Mesendoderm (in vitro differentiated cells): ENCODE measurements at regions not wholly inside any gene's neighbourhood (a gene's known extent, or its start where the extent isn't known, plus 50 kb on each side); places are given as distances from the start of the nearest gene placed in this dataset.
"Not testable (repeated sequence)": the region's sequence is repeated elsewhere in the genome, so short reads cannot be mapped to it uniquely, and the experiment has no call there.

Experiments
- DNase-seq: peaks from one replicate; pipeline ENCODE4 v3.0.0; 2013
- H2AK5ac ChIP-seq: 2 replicates; pipeline ENCODE4 v1.6.1; 2013; ENCODE audit warnings: low read length, inconsistent platforms
- H2BK120ac ChIP-seq: 2 replicates; pipeline ENCODE4 v1.6.1; 2013; ENCODE audit warnings: low read depth, mild to moderate bottlenecking, low read length, moderate library complexity, mixed read lengths
- H2BK15ac ChIP-seq: replicated peaks from 2 replicates; pipeline ENCODE4 v1.6.1; 2013; ENCODE audit warnings: low read depth, mild to moderate bottlenecking, moderate library complexity
- H2BK5ac ChIP-seq: 2 replicates; pipeline ENCODE4 v1.6.1; 2013; ENCODE audit warnings: low read length, inconsistent platforms
- H3K18ac ChIP-seq: 2 replicates; pipeline ENCODE4 v1.6.1; 2013; ENCODE audit warnings: mild to moderate bottlenecking, low read length, mixed read lengths
- H3K23ac ChIP-seq: one replicate; pipeline ENCODE4 v1.6.1; 2013; ENCODE audit warnings: low read length
- H3K27ac ChIP-seq: 2 replicates; pipeline ENCODE4 v1.5.1; 2013; ENCODE audit warnings: low read depth, mild to moderate bottlenecking, inconsistent platforms, low read length, moderate library complexity
- H3K27me3 ChIP-seq: 2 replicates; pipeline ENCODE4 v1.6.1; 2013; ENCODE audit warnings: low read length, control low read depth, mild to moderate bottlenecking, inconsistent platforms; ENCODE audit not compliant: insufficient read depth, poor library complexity
- H3K36me3 ChIP-seq: 2 replicates; pipeline ENCODE4 v1.6.1; 2013; ENCODE audit warnings: low read length, inconsistent platforms; ENCODE audit not compliant: control insufficient read depth, insufficient read depth
- H3K4ac ChIP-seq: one replicate; pipeline ENCODE4 v1.6.1; 2013; ENCODE audit warnings: low read depth, mild to moderate bottlenecking, low read length, moderate library complexity
- H3K4me1 ChIP-seq: 2 replicates; pipeline ENCODE4 v1.6.1; 2013; ENCODE audit warnings: low read depth, low read length, inconsistent platforms; ENCODE audit not compliant: control insufficient read depth
- H3K4me2 ChIP-seq: 2 replicates; pipeline ENCODE4 v1.6.1; 2013; ENCODE audit warnings: low read length
- H3K4me3 ChIP-seq: 2 replicates; pipeline ENCODE4 v1.5.1; 2013; ENCODE audit warnings: mild to moderate bottlenecking, low read length
- H3K56ac ChIP-seq: one replicate; pipeline ENCODE4 v1.6.1; 2013; ENCODE audit warnings: low read length
- H3K79me1 ChIP-seq: 2 replicates; pipeline ENCODE4 v1.6.1; 2013; ENCODE audit warnings: low read length, inconsistent platforms
- H3K79me2 ChIP-seq: 2 replicates; pipeline ENCODE4 v1.6.1; 2013; ENCODE audit warnings: mild to moderate bottlenecking, low read length; ENCODE audit not compliant: control insufficient read depth, insufficient read depth
- H3K9ac ChIP-seq: 2 replicates; pipeline ENCODE4 v1.6.1; 2013; ENCODE audit warnings: low read length, inconsistent platforms
- H4K5ac ChIP-seq: one replicate; pipeline ENCODE4 v1.6.1; 2013; ENCODE audit warnings: low read length
- H4K8ac ChIP-seq: one replicate; pipeline ENCODE4 v1.6.1; 2013; ENCODE audit warnings: low read depth, mild to moderate bottlenecking, control low read depth, low read length, moderate library complexity
- WGBS: extraction: QIAGEN DNeasy Blood & Tissue Kit; methylation state at CpG from one replicate; pipeline ENCODE4 v1.1.7; 2013; ENCODE audit warnings: low lambda C conversion rate, missing lambda C conversion rate; ENCODE audit not compliant: insufficient coverage; ENCODE audit errors: extremely low coverage; 5-methylcytosine and 5-hydroxymethylcytosine counted together

GRCh38 chr11:7143908-7144307, 55.1 kb downstream of the RBMXL2 start:
- Histone ChIP-seq H3K27ac (no peak overlapping the region), H3K9ac (no peak overlapping the region), H2BK5ac (no peak overlapping the region), H3K18ac (no peak overlapping the region), H3K79me2 (no peaks in the 10 kb centered on the region), H2BK120ac (no peak overlapping the region), H2AK5ac (no peak overlapping the region), H3K4ac (no peak overlapping the region), H3K36me3 (no peaks in the 10 kb centered on the region), H3K4me1 (no peaks in the 10 kb centered on the region), H4K5ac (no peak overlapping the region), H4K8ac (no peak overlapping the region), H3K4me2 (no peak overlapping the region), H2BK15ac (no peak overlapping the region), H3K79me1 (no peaks in the 10 kb centered on the region), H3K4me3 (no peak overlapping the region), H3K27me3 (no peaks in the 10 kb centered on the region), H3K23ac (no peak overlapping the region), H3K56ac (no peak overlapping the region)
- WGBS, result 100% methylated on average over 1 of the region's 1 CpG
- peak; percentile 36 for DNase-seq

- no CpG with 5 or more reads among the region's 4 CpGs for WGBS
Observed at GRCh38 chr11:7150104-7150503, 61.3 kb downstream of the RBMXL2 start.

GRCh38 chr11:7154881-7155361, 66.1 kb downstream of the RBMXL2 start:
- Histone ChIP-seq H2BK120ac (no peak overlapping the region), H3K56ac (no peak overlapping the region), H4K8ac (no peak overlapping the region), H2BK5ac (no peak overlapping the region), H3K79me1 (no peaks in the 10 kb centered on the region), H3K4me2 (no peak overlapping the region), H3K23ac (no peak overlapping the region), H3K79me2 (no peaks in the 10 kb centered on the region), H2AK5ac (no peak overlapping the region), H3K36me3 (no peaks in the 10 kb centered on the region), H3K18ac (no peak overlapping the region), H3K9ac (no peak overlapping the region), H3K4ac (no peak overlapping the region), H3K4me1 (no peaks in the 10 kb centered on the region), H3K27me3 (no peaks in the 10 kb centered on the region), H2BK15ac (no peak overlapping the region), H3K4me3 (no peak overlapping the region), H3K27ac (no peak overlapping the region), H4K5ac (no peak overlapping the region)
- WGBS, result no CpG with 5 or more reads among the region's 2 CpGs
- no peak for DNase-seq

More at GRCh38 chr11:7150104-7150503, 61.3 kb downstream of the RBMXL2 start:
- not testable (repeated sequence) for H4K5ac ChIP-seq, H3K18ac ChIP-seq, H3K4me3 ChIP-seq, H3K4me1 ChIP-seq, H2BK5ac ChIP-seq, H3K27me3 ChIP-seq, H2AK5ac ChIP-seq, DNase-seq, H2BK15ac ChIP-seq, H3K56ac ChIP-seq, H2BK120ac ChIP-seq, H3K23ac ChIP-seq, H3K79me1 ChIP-seq, H4K8ac ChIP-seq, H3K4ac ChIP-seq, H3K27ac ChIP-seq, H3K9ac ChIP-seq, H3K79me2 ChIP-seq, H3K4me2 ChIP-seq, H3K36me3 ChIP-seq

- no CpG with 5 or more reads among the region's 3 CpGs for WGBS
- Histone ChIP-seq H3K56ac (no peak overlapping the region), H2BK120ac (no peak overlapping the region), H3K4me1 (no peaks in the 10 kb centered on the region), H2AK5ac (no peak overlapping the region), H3K79me2 (no peaks in the 10 kb centered on the region), H4K8ac (no peak overlapping the region), H4K5ac (no peak overlapping the region), H3K4me3 (no peak overlapping the region), H3K23ac (no peak overlapping the region), H3K27me3 (no peaks in the 10 kb centered on the region), H2BK5ac (no peak overlapping the region), H3K9ac (no peak overlapping the region), H3K4ac (no peak overlapping the region), H3K79me1 (no peaks in the 10 kb centered on the region), H2BK15ac (no peak overlapping the region), H3K27ac (no peak overlapping the region), H3K36me3 (no peaks in the 10 kb centered on the region), H3K4me2 (no peak overlapping the region), H3K18ac (no peak overlapping the region)
- DNase-seq, result no peak
Observed at GRCh38 chr11:7160814-7161489, 72.2 kb downstream of the RBMXL2 start.

- H4K5ac ChIP-seq, result no peak overlapping the region
- no CpG with 5 or more reads among the region's 3 CpGs for WGBS
Observed at GRCh38 chr11:7165911-7166310, 77.1 kb downstream of the RBMXL2 start.

More at GRCh38 chr11:7165911-7166310, 77.1 kb downstream of the RBMXL2 start:
- Histone ChIP-seq H3K56ac (no peak overlapping the region), H3K4me2 (no peak overlapping the region), H4K8ac (no peak overlapping the region), H3K4ac (no peak overlapping the region), H3K36me3 (no peaks in the 10 kb centered on the region), H2BK15ac (no peak overlapping the region), H3K23ac (no peak overlapping the region), H3K27me3 (no peaks in the 10 kb centered on the region), H2BK120ac (no peak overlapping the region), H2AK5ac (no peak overlapping the region), H3K18ac (no peak overlapping the region), H3K27ac (no peak overlapping the region), H3K9ac (no peak overlapping the region), H3K79me2 (no peaks in the 10 kb centered on the region), H3K4me3 (no peak overlapping the region), H3K4me1 (no peaks in the 10 kb centered on the region), H3K79me1 (no peaks in the 10 kb centered on the region), H2BK5ac (no peak overlapping the region)
- DNase-seq, result no peak
